K562 (cell line): ENCODE measurements at regions not wholly inside any gene's neighbourhood (a gene's known extent, or its start where the extent isn't known, plus 50 kb on each side); places are given as distances from the start of the nearest gene placed in this dataset.

Experiments used
- ATAC-seq: fragments of 200-7000 bp; cut with Tn5 transposase; 3 replicates; pipeline ENCODE4 v1.9.1; 2020; ENCODE audit warnings: moderate library complexity
- BruUV-seq: library from RNA; stranded (reverse); fragments of 400-500 nt; replicated peaks from 2 replicates; lab custom pipeline; 2021; lab: Mats Ljungman, UMichigan
- CTCF ChIA-PET: fragments of 300-600 bp; formaldehyde crosslinking; extraction: SDS; loops from one replicate; lab custom pipeline; 2021; ENCODE audit warnings: low intra/inter-chr PET ratio; lab: Yijun Ruan, JAX
- POLR2A ChIA-PET: fragments of 300-600, 350-650 bp; sonication (Branson Sonifier 250); formaldehyde crosslinking; extraction: SDS; loops from one replicate; lab custom pipeline; 2021; ENCODE audit warnings: antibody characterized with exemption, inconsistent platforms; lab: Yijun Ruan, JAX
- DNase-seq, 4 experiments: peaks; one replicate each; pipeline versions ENCODE4 v3.0.0 to v3.0.0-alpha.2; 2011 to 2018; ENCODE audit warnings: low spot score in 3 of 4, mixed read lengths in 3 of 4; ENCODE audit errors: extremely low read depth in 1 of 4
- FAIRE-seq: peaks from 2 replicates; lab custom pipeline; 2011; peaks lifted over from hg19 to GRCh38; lab: Jason Lieb, UNC
- H2AFZ ChIP-seq: 2 replicates; pipeline ENCODE4 v1.6.0; 2011; ENCODE audit warnings: low read depth, low read length, control low read depth, inconsistent platforms
- H3K27ac ChIP-seq: fragments of 200-600 bp; 3 replicates; pipeline ENCODE4 v1.8.0; 2011; ENCODE audit warnings: low read depth, mild to moderate bottlenecking, control low read depth, inconsistent platforms, low read length, moderate library complexity, mixed read lengths; ENCODE audit errors: extremely low read depth
- H3K27me3 ChIP-seq, 2 experiments: fragments of 300-600 bp in 1 of 2; 2 replicates in 1 of 2; 3 replicates in 1 of 2; pipeline versions ENCODE4 v1.6.0 to v1.8.0; 2011; ENCODE audit warnings: inconsistent platforms in 2 of 2, low read length in 2 of 2, mild to moderate bottlenecking in 1 of 2, mixed read lengths in 1 of 2, moderate library complexity in 1 of 2; ENCODE audit not compliant: control insufficient read depth in 2 of 2, insufficient read depth in 2 of 2
- H3K36me3 ChIP-seq: fragments of 300-600 bp; 3 replicates; pipeline ENCODE4 v1.8.0; 2011; ENCODE audit warnings: mild to moderate bottlenecking, low read length, inconsistent platforms; ENCODE audit not compliant: control insufficient read depth, insufficient read depth
- H3K4me1 ChIP-seq, 2 experiments: fragments of 200-600 bp in 1 of 2; replicated peaks in 1 of 2; 2 replicates in 1 of 2; 3 replicates in 1 of 2; pipeline versions ENCODE4 v1.5.1 to v1.8.0; 2011; ENCODE audit warnings: inconsistent platforms in 2 of 2, low read length in 2 of 2, mild to moderate bottlenecking in 1 of 2, mixed read lengths in 1 of 2, moderate library complexity in 1 of 2; ENCODE audit not compliant: control insufficient read depth in 2 of 2, insufficient read depth in 2 of 2
- H3K4me2 ChIP-seq: 2 replicates; pipeline ENCODE4 v1.6.1; 2011; ENCODE audit warnings: low read length, control low read depth, inconsistent platforms, mixed read lengths; ENCODE audit not compliant: insufficient read depth
- H3K4me3 ChIP-seq: fragments of 200-600 bp; sonication (generic), shearing (Covaris generic); 2 replicates; pipeline ENCODE4 v1.5.1; 2016; ENCODE audit warnings: control low read depth, inconsistent platforms
- H3K79me2 ChIP-seq: fragments of 200-600 bp; 3 replicates; pipeline ENCODE4 v1.8.0; 2011; ENCODE audit warnings: low read length, inconsistent platforms; ENCODE audit not compliant: control insufficient read depth, insufficient read depth
- H3K9ac ChIP-seq, 2 experiments: 2 replicates each; pipeline versions ENCODE4 v1.6.0 to v1.6.1; 2011; ENCODE audit warnings: low read depth in 2 of 2, low read length in 2 of 2, control low read depth in 1 of 2, inconsistent platforms in 1 of 2, mild to moderate bottlenecking in 1 of 2, mixed read lengths in 1 of 2; ENCODE audit not compliant: insufficient read depth in 1 of 2
- H3K9me1 ChIP-seq: one replicate; pipeline ENCODE4 v1.6.0; 2011; ENCODE audit warnings: inconsistent platforms, mild to moderate bottlenecking, low read length, moderate library complexity; ENCODE audit not compliant: control insufficient read depth, insufficient read depth
- H3K9me3 ChIP-seq: replicated peaks from 2 replicates; pipeline ENCODE4 v1.5.1; 2011; ENCODE audit warnings: low read depth, low read length, inconsistent platforms; ENCODE audit not compliant: control insufficient read depth, insufficient read depth
- H4K20me1 ChIP-seq: replicated peaks from 2 replicates; pipeline ENCODE4 v1.6.1; 2011; ENCODE audit warnings: low read length, inconsistent platforms, mixed read lengths; ENCODE audit not compliant: control insufficient read depth, insufficient read depth
- BRD4 ChIP-seq: fragments of 200-600 bp; sonication (generic); IDR thresholded peaks from 2 replicates; pipeline ENCODE4 v1.6.1; 2017; ENCODE audit warnings: inconsistent platforms
- C11orf30 ChIP-seq: fragments of 450-650 bp; IDR thresholded peaks from 2 replicates; pipeline ENCODE4 v1.6.1; 2016; ENCODE audit warnings: low read depth, mild to moderate bottlenecking
- FOXA1 ChIP-seq: fragments of 450-650 bp; IDR thresholded peaks from 2 replicates; pipeline ENCODE4 v1.6.1; 2016; ENCODE audit warnings: mild to moderate bottlenecking, borderline replicate concordance
- HNRNPH1 ChIP-seq: fragments of 200-400 bp; formaldehyde crosslinking; optimal IDR thresholded peaks from 2 replicates; pipeline ENCODE3; 2017; ENCODE audit warnings: low read depth, mild to moderate bottlenecking, low read length, moderate library complexity
- KDM1A ChIP-seq, 2 experiments: fragments of 450-650 bp; IDR thresholded peaks; 2 replicates each; pipeline ENCODE4 v1.6.1; 2016; ENCODE audit warnings: mild to moderate bottlenecking in 2 of 2
- MED1 ChIP-seq: sonication (generic); formaldehyde crosslinking; IDR thresholded peaks from 2 replicates; pipeline ENCODE4 v1.8.1; 2023; ENCODE audit warnings: missing genetic modification reagents, borderline replicate concordance
- NFE2L1 ChIP-seq: fragments of 450-650 bp; IDR thresholded peaks from 2 replicates; pipeline ENCODE4 v1.6.1; 2016; ENCODE audit warnings: missing genetic modification characterization, low read depth, mild to moderate bottlenecking, missing compliant biosample characterization, moderate library complexity, borderline replicate concordance
- PHTF2 ChIP-seq: fragments of 250-450 bp; sonication (Bioruptor Pico); IDR thresholded peaks from 2 replicates; pipeline ENCODE4 v1.5.0; 2021; ENCODE audit warnings: mild to moderate bottlenecking
- SFPQ ChIP-seq: fragments of 200-400 bp; formaldehyde crosslinking; IDR thresholded peaks from 2 replicates; pipeline ENCODE4 v1.6.1; 2017; ENCODE audit warnings: mild to moderate bottlenecking, low read depth, low read length, moderate library complexity
- ZFP91 ChIP-seq: sonication (generic); formaldehyde crosslinking; IDR thresholded peaks from 2 replicates; pipeline ENCODE4 v1.8.0; 2022; ENCODE audit warnings: mild to moderate bottlenecking, missing genetic modification reagents
- WGBS: fragments of 100-300 bp; shearing (Covaris generic); methylation state at CpG from one replicate; pipeline ENCODE4 v1.1.6; 2016; ENCODE audit warnings: low coverage, mixed read lengths; ENCODE audit not compliant: insufficient coverage; ENCODE audit errors: missing lambda C conversion rate; 5-methylcytosine and 5-hydroxymethylcytosine counted together
- in situ Hi-C: fragments of 300-500 bp; cut with MboI; formaldehyde crosslinking; loops from 4 replicates; pipeline ENCODE4 v1.15.0; 2018; ENCODE audit warnings: inconsistent platforms, mixed read lengths
- intact Hi-C: fragments of 100-400 bp; cut with micrococcal nuclease; formaldehyde crosslinking; loops from 2 replicates; pipeline ENCODE4 v1.14.2; 2022

GRCh38 chr10:106341356-106341755 lies 823.1 kb downstream of the SORCS1 start:
- H3K9me1 ChIP-seq, result no peaks in the 10 kb centered on the region
- no peak for DNase-seq
- no peak for FAIRE-seq
- intact Hi-C loops, result no loop called here
- in situ Hi-C loops, result no loop called here
- no peak for ATAC-seq
- CTCF ChIA-PET, result no interaction called here
- H3K36me3 ChIP-seq, result no peaks in the 10 kb centered on the region
- H3K9me3 ChIP-seq, result no peaks in the 10 kb centered on the region
- WGBS, result 0% methylated on average over 3 of the region's 3 CpGs
- H2AFZ ChIP-seq, result no peak overlapping the region
- no TSS peak for BruUV-seq
- no peak overlapping the region for H3K9ac ChIP-seq
- TF ChIP-seq C11orf30, result no peak
- no peak for TF ChIP-seq FOXA1
- TF ChIP-seq PHTF2 (CRISPR knock-in tag), result no peak
- no peaks in the 10 kb centered on the region for H3K4me1 ChIP-seq
- H4K20me1 ChIP-seq, result no peaks in the 10 kb centered on the region
- H3K4me2 ChIP-seq, result no peak overlapping the region
- H3K27ac ChIP-seq, result no peak overlapping the region
- POLR2A ChIA-PET, result no interaction called here
- no peaks in the 10 kb centered on the region for H3K79me2 ChIP-seq
- H3K4me3 ChIP-seq, result no peak overlapping the region
- no peaks in the 10 kb centered on the region for H3K27me3 ChIP-seq

GRCh38 chr10:106338486-106338885 lies 826.0 kb downstream of the SORCS1 start:
- no peaks in the 10 kb centered on the region for H3K9me1 ChIP-seq
- no peak overlapping the region for H3K9ac ChIP-seq
- no peaks in the 10 kb centered on the region for H3K9me3 ChIP-seq
- 0% methylated on average over 2 of the region's 2 CpGs for WGBS
- in situ Hi-C loops, result no loop called here
- intact Hi-C loops, result no loop called here
- no peaks in the 10 kb centered on the region for H3K27me3 ChIP-seq
- no peak overlapping the region for H3K27ac ChIP-seq
- no peaks in the 10 kb centered on the region for H3K36me3 ChIP-seq
- ATAC-seq, result no peak
- no peaks in the 10 kb centered on the region for H3K4me1 ChIP-seq
- no TSS peak for BruUV-seq
- H3K4me2 ChIP-seq, result no peak overlapping the region
- DNase-seq, result no peak
- no peak for TF ChIP-seq HNRNPH1
- TF ChIP-seq SFPQ, result no peak
- TF ChIP-seq MED1 (CRISPR knock-in tag), result no peak
- TF ChIP-seq KDM1A (IDR thresholded peaks at IDR 0.05), result no peak
- no peak for TF ChIP-seq ZFP91 (CRISPR knock-in tag)
- no peak for TF ChIP-seq NFE2L1 (tag)
- TF ChIP-seq BRD4, result no peak
- H2AFZ ChIP-seq, result no peak overlapping the region
- ChIA-PET CTCF (no interaction called here), POLR2A (no interaction called here)
- no peak overlapping the region for H3K4me3 ChIP-seq
- no peaks in the 10 kb centered on the region for H4K20me1 ChIP-seq
- FAIRE-seq, result no peak
- H3K79me2 ChIP-seq, result no peaks in the 10 kb centered on the region
